ENCODE measurements at regions not wholly inside any gene's neighbourhood (a gene's known extent, or its start where the extent isn't known, plus 50 kb on each side); places are given as distances from the start of the nearest gene placed in this dataset.

- TF ChIP-seq CTCF (conservative IDR thresholded peaks at IDR 0.05; ENCODE audit: low read depth, low read length) (no peak), EZH2 (IDR thresholded peaks at IDR 0.05; ENCODE audit: borderline replicate concordance, low read depth, low read length, poor library complexity, severe bottlenecking) (no peak)
- ChIA-PET CTCF (no interaction called here), POLR2A (ENCODE audit: low non-redundant PET) (no interaction called here)
- H3K4me3 ChIP-seq (ENCODE audit: low read depth, low read length, poor library complexity, severe bottlenecking) = no peak overlapping the region
- no peak overlapping the region for H3K27ac ChIP-seq (ENCODE audit: low read depth, low read length, poor library complexity, severe bottlenecking)
- no peaks in the 10 kb centered on the region for H3K27me3 ChIP-seq (replicated peaks; ENCODE audit: insufficient read depth, low read depth, low read length, poor library complexity)
- H3K4me1 ChIP-seq (ENCODE audit: insufficient read depth, low read length, poor library complexity, severe bottlenecking) = no peaks in the 10 kb centered on the region
- no peak for DNase-seq (ENCODE audit: low spot score)
- H3K36me3 ChIP-seq (ENCODE audit: insufficient read depth, low read length, poor library complexity, severe bottlenecking) = no peaks in the 10 kb centered on the region
- intact Hi-C loops (cut with micrococcal nuclease; ENCODE audit: unreplicated experiment) = no loop called here
- BruUV-seq (replicated peaks) = no TSS peak
- peaks cover 32% of the 10 kb centered on the region for H3K9me3 ChIP-seq (ENCODE audit: low read depth, low read length, poor library complexity, severe bottlenecking)
These were observed 1722.1 kb downstream of the TP53TG3F start for GRCh38 chr16:35181422-35182030.

GRCh38 chr16:35182043-35182677, 1722.7 kb downstream of the TP53TG3F start:
- ChIA-PET POLR2A (ENCODE audit: low non-redundant PET) (no interaction called here), CTCF (no interaction called here)
- no peak for TF ChIP-seq CTCF (conservative IDR thresholded peaks at IDR 0.05; ENCODE audit: low read depth, low read length)
- TF ChIP-seq EZH2 (IDR thresholded peaks at IDR 0.05; ENCODE audit: borderline replicate concordance, low read depth, low read length, poor library complexity, severe bottlenecking) = no peak
- intact Hi-C loops (cut with micrococcal nuclease; ENCODE audit: unreplicated experiment) = no loop called here
- Histone ChIP-seq H3K27ac (ENCODE audit: low read depth, low read length, poor library complexity, severe bottlenecking) (no peak overlapping the region), H3K36me3 (ENCODE audit: insufficient read depth, low read length, poor library complexity, severe bottlenecking) (no peaks in the 10 kb centered on the region), H3K9me3 (ENCODE audit: low read depth, low read length, poor library complexity, severe bottlenecking) (peaks cover 34% of the 10 kb centered on the region), H3K4me3 (ENCODE audit: low read depth, low read length, poor library complexity, severe bottlenecking) (no peak overlapping the region), H3K4me1 (ENCODE audit: insufficient read depth, low read length, poor library complexity, severe bottlenecking) (no peaks in the 10 kb centered on the region), H3K27me3 (replicated peaks; ENCODE audit: insufficient read depth, low read depth, low read length, poor library complexity) (no peaks in the 10 kb centered on the region)
- no TSS peak for BruUV-seq (replicated peaks)
- DNase-seq (ENCODE audit: low spot score) = no peak

DNA sequence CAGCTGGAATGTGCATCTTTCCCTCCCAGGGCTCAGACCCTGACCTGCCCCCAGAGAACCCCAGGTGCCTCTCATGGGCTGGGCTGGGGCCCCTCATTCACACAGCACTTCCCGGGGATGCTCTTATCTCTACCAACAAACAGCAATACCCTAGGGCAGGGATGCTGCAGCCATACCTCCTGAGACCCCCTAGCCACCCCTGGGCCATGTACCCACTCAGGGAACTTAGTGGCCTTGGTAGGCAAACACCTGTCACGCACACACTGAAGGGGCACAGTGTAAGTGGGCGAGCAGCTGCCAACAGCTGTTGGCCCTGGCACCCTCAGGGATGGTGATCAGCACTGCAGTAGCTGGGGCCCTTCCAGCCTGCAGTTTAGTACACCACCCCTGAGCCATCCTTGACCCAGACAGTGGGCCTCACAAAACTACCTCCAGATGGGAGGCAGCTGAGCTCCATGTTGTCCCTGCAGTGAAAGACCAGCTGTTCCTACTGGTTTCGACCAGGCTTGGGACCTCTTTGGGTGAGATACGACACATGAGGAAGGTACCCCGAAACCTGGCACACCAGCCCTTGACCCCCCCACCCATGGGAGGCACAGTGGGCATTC, 1723.6 kb downstream of the TP53TG3F start:
- ChIA-PET CTCF (no interaction called here), POLR2A (ENCODE audit: low non-redundant PET) (no interaction called here)

More for the DNA sequence above, 1723.6 kb downstream of the TP53TG3F start:
- no peak for DNase-seq (ENCODE audit: low spot score)
- intact Hi-C loops (cut with micrococcal nuclease; ENCODE audit: unreplicated experiment) = no loop called here
- no TSS peak for BruUV-seq (replicated peaks)
- Histone ChIP-seq H3K27ac (ENCODE audit: low read depth, low read length, poor library complexity, severe bottlenecking) (no peak overlapping the region), H3K4me1 (ENCODE audit: insufficient read depth, low read length, poor library complexity, severe bottlenecking) (no peaks in the 10 kb centered on the region), H3K9me3 (ENCODE audit: low read depth, low read length, poor library complexity, severe bottlenecking) (peaks cover 38% of the 10 kb centered on the region), H3K4me3 (ENCODE audit: low read depth, low read length, poor library complexity, severe bottlenecking) (no peak overlapping the region), H3K36me3 (ENCODE audit: insufficient read depth, low read length, poor library complexity, severe bottlenecking) (no peaks in the 10 kb centered on the region), H3K27me3 (replicated peaks; ENCODE audit: insufficient read depth, low read depth, low read length, poor library complexity) (no peaks in the 10 kb centered on the region)
- no peak for TF ChIP-seq EZH2 (IDR thresholded peaks at IDR 0.05; ENCODE audit: borderline replicate concordance, low read depth, low read length, poor library complexity, severe bottlenecking)
- no peak for TF ChIP-seq CTCF (conservative IDR thresholded peaks at IDR 0.05; ENCODE audit: low read depth, low read length)
